SK-N-SH (cell line): ENCODE measurements at regions not wholly inside any gene's neighbourhood (a gene's known extent, or its start where the extent isn't known, plus 50 kb on each side); places are given as distances from the start of the nearest gene placed in this dataset.

Experiments
- CTCF ChIA-PET: fragments of 300-600, 350-600 bp; formaldehyde crosslinking; extraction: SDS; loops from one replicate; lab custom pipeline; 2021; lab: Yijun Ruan, JAX
- POLR2A ChIA-PET: fragments of 350-600 bp; sonication (Branson Sonifier 250); formaldehyde crosslinking; extraction: SDS; loops from one replicate; lab custom pipeline; 2020; ENCODE audit warnings: antibody characterized with exemption, inconsistent platforms; lab: Yijun Ruan, JAX
- DNase-seq: peaks from one replicate; pipeline ENCODE4 v3.0.0; 2012
- H2AFZ ChIP-seq: fragments of 200-600 bp; sonication (generic); 2 replicates; pipeline ENCODE4 v1.8.1; 2016; ENCODE audit warnings: antibody characterized with exemption, mild to moderate bottlenecking, low read depth
- H3F3A ChIP-seq: fragments of 200-600 bp; sonication (generic); replicated peaks from 2 replicates; pipeline ENCODE3; 2016; ENCODE audit warnings: antibody characterized with exemption, mild to moderate bottlenecking; ENCODE audit not compliant: insufficient read depth
- H3K27ac ChIP-seq, 2 experiments: fragments of 200-500 bp in 1 of 2; fragments of 200-600 bp in 1 of 2; sonication (Bioruptor generic) in 1 of 2; sonication (generic), shearing (Covaris generic) in 1 of 2; 2 replicates each; pipeline versions ENCODE4 v1.5.1 to v1.6.1; 2014 to 2016; ENCODE audit warnings: low read depth in 2 of 2, inconsistent platforms in 1 of 2, low read length in 1 of 2, mild to moderate bottlenecking in 1 of 2, mixed read lengths in 1 of 2
- H3K27me3 ChIP-seq: fragments of 200-600 bp; sonication (generic), shearing (Covaris generic); 2 replicates; pipeline ENCODE4 v1.6.1; 2016; ENCODE audit warnings: mixed run types; ENCODE audit not compliant: insufficient read depth
- H3K36me3 ChIP-seq, 2 experiments: fragments of 200-500 bp in 1 of 2; fragments of 200-600 bp in 1 of 2; sonication (Bioruptor generic) in 1 of 2; sonication (generic) in 1 of 2; replicated peaks in 1 of 2; 2 replicates each; pipeline versions ENCODE3 to v1.5.1; 2014 to 2016; ENCODE audit warnings: low read length in 1 of 2, mild to moderate bottlenecking in 1 of 2; ENCODE audit not compliant: insufficient read depth in 2 of 2, control insufficient read depth in 1 of 2
- H3K4me1 ChIP-seq, 2 experiments: fragments of 200-500 bp in 1 of 2; fragments of 200-600 bp in 1 of 2; sonication (Bioruptor generic) in 1 of 2; sonication (generic), shearing (Covaris generic) in 1 of 2; 2 replicates each; pipeline versions ENCODE4 v1.5.1 to v1.6.1; 2014 to 2016; ENCODE audit warnings: low read depth in 1 of 2, low read length in 1 of 2, mixed run types in 1 of 2; ENCODE audit not compliant: insufficient read depth in 2 of 2, control insufficient read depth in 1 of 2
- H3K4me2 ChIP-seq: fragments of 200-600 bp; sonication (generic), shearing (Covaris generic); 2 replicates; pipeline ENCODE4 v1.6.1; 2017; ENCODE audit warnings: mixed run types
- H3K4me3 ChIP-seq, 2 experiments: fragments of 200-500 bp in 1 of 2; fragments of 200-600 bp in 1 of 2; sonication (Bioruptor generic) in 1 of 2; sonication (generic), shearing (Covaris generic) in 1 of 2; 2 replicates each; pipeline versions ENCODE4 v1.5.1 to v1.8.1; 2014 to 2016; ENCODE audit warnings: low read depth in 2 of 2, inconsistent platforms in 1 of 2, low read length in 1 of 2, mild to moderate bottlenecking in 1 of 2, mixed read lengths in 1 of 2, moderate library complexity in 1 of 2
- H3K79me2 ChIP-seq: fragments of 200-600 bp; sonication (generic); 2 replicates; pipeline ENCODE4 v1.8.1; 2017; ENCODE audit warnings: mild to moderate bottlenecking; ENCODE audit not compliant: insufficient read depth
- H3K9ac ChIP-seq: fragments of 200-600 bp; sonication (generic); 2 replicates; pipeline ENCODE4 v1.6.1; 2017; ENCODE audit warnings: mixed run types
- H3K9me2 ChIP-seq: fragments of 200-600 bp; sonication (generic); 2 replicates; pipeline ENCODE4 v1.6.1; 2017; ENCODE audit warnings: mixed run types
- H3K9me3 ChIP-seq: fragments of 200-600 bp; sonication (generic); 2 replicates; pipeline ENCODE4 v1.6.1; 2017; ENCODE audit warnings: mixed run types, mild to moderate bottlenecking, moderate library complexity
- H4K20me1 ChIP-seq: fragments of 200-600 bp; sonication (generic); 2 replicates; pipeline ENCODE4 v1.6.1; 2017; ENCODE audit warnings: mild to moderate bottlenecking, mixed run types; ENCODE audit not compliant: insufficient read depth
- CHD2 ChIP-seq: fragments of 150-350 bp; IDR thresholded peaks from 2 replicates; pipeline ENCODE4 v1.6.1; 2018; ENCODE audit warnings: low read length; ENCODE audit not compliant: partially characterized antibody
- ELF1 ChIP-seq: IDR thresholded peaks from 2 replicates; pipeline ENCODE4 v1.4.0; 2012
- EP300 ChIP-seq, 2 experiments: IDR thresholded peaks; 2 replicates each; pipeline versions ENCODE4 v1.4.0 to v1.6.1; 2012; ENCODE audit warnings: borderline replicate concordance in 1 of 2, low read depth in 1 of 2, low read length in 1 of 2
- FOSL2 ChIP-seq: IDR thresholded peaks from 2 replicates; pipeline ENCODE4 v1.4.0; 2012; ENCODE audit warnings: low read depth, mild to moderate bottlenecking, moderate library complexity, borderline replicate concordance
- JUND ChIP-seq: IDR thresholded peaks from 2 replicates; pipeline ENCODE4 v1.4.0; 2012
- MAX ChIP-seq: IDR thresholded peaks from 2 replicates; pipeline ENCODE4 v1.4.0; 2012; ENCODE audit warnings: low read depth
- MEF2A ChIP-seq: IDR thresholded peaks from 2 replicates; pipeline ENCODE4 v1.4.0; 2012; ENCODE audit warnings: low read depth, borderline replicate concordance
- REST ChIP-seq: IDR thresholded peaks from 2 replicates; pipeline ENCODE4 v1.6.1; 2012; ENCODE audit warnings: mild to moderate bottlenecking, low read depth, low read length, moderate library complexity
- RFX5 ChIP-seq: IDR thresholded peaks from 2 replicates; pipeline ENCODE4 v1.6.1; 2012; ENCODE audit warnings: mild to moderate bottlenecking, improper control_type of control experiment, low read length
- SMC3 ChIP-seq: IDR thresholded peaks from 2 replicates; pipeline ENCODE4 v1.6.1; 2012; ENCODE audit warnings: low read depth, low read length, improper control_type of control experiment
- TAF1 ChIP-seq: IDR thresholded peaks from 2 replicates; pipeline ENCODE4 v1.6.1; 2012; ENCODE audit warnings: low read depth, mild to moderate bottlenecking, low read length, moderate library complexity, borderline replicate concordance
- USF2 ChIP-seq: fragments of 150-350 bp; IDR thresholded peaks from 2 replicates; pipeline ENCODE4 v1.6.1; 2017; ENCODE audit warnings: antibody characterized with exemption, low read length, low read depth, borderline replicate concordance
- WGBS: methylation state at CpG from one replicate; pipeline ENCODE4 v1.1.6; 2017; ENCODE audit warnings: low lambda C conversion rate; 5-methylcytosine and 5-hydroxymethylcytosine counted together

GRCh38 chr1:65489481-65489880, 69.0 kb downstream of the LEPR start:
- Histone ChIP-seq H3K4me2 (no peak overlapping the region), H3K79me2 (no peaks in the 10 kb centered on the region), H3K9ac (no peak overlapping the region), H3K4me1 (no peaks in the 10 kb centered on the region; a peak in 1 of 4 replicates), H3F3A (no peaks in the 10 kb centered on the region), H3K36me3 (no peaks in the 10 kb centered on the region), H3K27ac (no peak overlapping the region), H3K27me3 (no peaks in the 10 kb centered on the region), H2AFZ (no peak overlapping the region), H4K20me1 (no peaks in the 10 kb centered on the region), H3K9me3 (no peaks in the 10 kb centered on the region), H3K9me2 (no peaks in the 10 kb centered on the region), H3K4me3 (no peak overlapping the region)
- no peak for TF ChIP-seq TAF1
- TF ChIP-seq FOSL2: no peak
- POLR2A ChIA-PET: no interaction called here
- no peak for DNase-seq
- CTCF ChIA-PET: no interaction called here

GRCh38 chr1:65490231-65491009, 70.0 kb downstream of the LEPR start:
- Histone ChIP-seq H3K9me2 (no peaks in the 10 kb centered on the region), H3K9me3 (no peaks in the 10 kb centered on the region), H3K9ac (no peak overlapping the region), H3K4me1 (no peaks in the 10 kb centered on the region; a peak in 1 of 4 replicates), H3K79me2 (no peaks in the 10 kb centered on the region), H3K36me3 (no peaks in the 10 kb centered on the region), H2AFZ (no peak overlapping the region), H3K4me3 (no peak overlapping the region), H3K27ac (no peak overlapping the region), H4K20me1 (no peaks in the 10 kb centered on the region), H3F3A (no peaks in the 10 kb centered on the region), H3K4me2 (no peak overlapping the region), H3K27me3 (no peaks in the 10 kb centered on the region)
- ChIA-PET CTCF (interaction anchor here (2.5 kb wide), 1 partner anchor 12 kb away, joined by 6 read pairs; no protein-coding TSS in a partner anchor), POLR2A (no interaction called here)
- DNase-seq: no peak
- no peak for TF ChIP-seq ELF1
- TF ChIP-seq RFX5: no peak
- no peak for TF ChIP-seq CHD2
- no peak for TF ChIP-seq EP300 (IDR thresholded peaks at IDR 0.05; ENCODE audit: borderline replicate concordance in 1 of 2, low read depth in 1 of 2, low read length in 1 of 2)
- no peak for TF ChIP-seq JUND
- TF ChIP-seq SMC3: no peak
- no peak for TF ChIP-seq REST
- TF ChIP-seq MEF2A: no peak
- no peak for TF ChIP-seq MAX
- no peak for TF ChIP-seq USF2
- 81% methylated on average over 6 of the region's 6 CpGs for WGBS
